ENCODE measurements at regions not wholly inside any gene's neighbourhood (a gene's known extent, or its start where the extent isn't known, plus 50 kb on each side); places are given as distances from the start of the nearest gene placed in this dataset.

DNA sequence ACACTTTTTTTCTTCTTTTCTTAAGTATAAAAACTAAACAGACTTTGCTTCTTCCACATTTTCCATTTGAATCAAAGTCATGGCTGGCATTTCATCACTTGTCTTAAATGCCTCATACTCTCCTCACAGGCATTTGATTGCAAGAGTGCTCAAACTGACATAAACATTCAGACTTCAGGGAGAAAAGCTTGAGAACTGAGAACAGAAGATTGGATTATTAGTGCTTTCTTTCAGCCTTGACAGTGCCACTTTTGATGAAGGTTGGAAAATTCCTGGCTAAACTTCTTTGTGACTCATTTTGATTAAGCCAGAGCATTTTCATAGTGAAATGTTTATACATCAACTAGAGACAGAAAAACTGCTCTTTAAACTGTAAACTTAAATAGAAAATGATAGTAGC, 544.4 kb downstream of the DIPK2A start:
- no peak for DNase-seq

DNA sequence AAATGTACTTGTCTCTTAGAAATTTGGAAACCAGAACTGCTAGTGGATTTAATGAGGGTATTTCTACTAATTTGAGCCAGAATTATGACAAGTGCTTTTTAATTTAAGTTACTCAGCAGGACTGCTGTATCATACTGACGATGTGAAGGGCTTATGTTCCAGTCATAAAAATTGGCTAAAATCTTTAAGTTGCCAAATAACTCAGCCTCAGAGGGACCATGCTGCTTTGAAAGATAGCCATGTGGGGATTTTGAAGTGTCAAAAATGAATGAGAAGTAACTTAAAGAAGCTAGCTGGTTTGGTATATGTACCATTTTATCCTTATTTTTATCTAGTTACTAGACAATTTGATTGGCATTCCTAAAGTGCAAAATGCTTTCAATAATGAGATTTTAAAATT, 545.0 kb downstream of the DIPK2A start:
- DNase-seq: no peak

DNA sequence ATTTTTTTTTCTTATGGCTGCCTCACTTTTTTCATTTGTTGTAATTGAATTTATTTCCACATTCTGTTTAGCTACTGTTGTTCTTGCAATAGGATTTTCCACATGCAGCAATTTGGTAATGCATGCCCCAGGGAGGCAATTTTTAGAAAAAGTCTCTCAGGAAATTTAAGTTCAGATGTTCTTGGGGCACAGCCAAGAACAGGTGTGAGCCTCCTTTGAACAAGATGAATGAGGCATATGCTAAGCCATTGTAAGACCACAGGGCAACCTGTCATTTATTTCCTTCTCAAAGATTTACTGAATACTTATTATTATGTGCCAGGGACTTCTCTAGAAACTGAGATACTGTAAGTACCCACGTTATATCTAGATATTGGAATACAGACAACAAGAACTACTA, 549.5 kb downstream of the DIPK2A start:
- DNase-seq: no peak

DNA sequence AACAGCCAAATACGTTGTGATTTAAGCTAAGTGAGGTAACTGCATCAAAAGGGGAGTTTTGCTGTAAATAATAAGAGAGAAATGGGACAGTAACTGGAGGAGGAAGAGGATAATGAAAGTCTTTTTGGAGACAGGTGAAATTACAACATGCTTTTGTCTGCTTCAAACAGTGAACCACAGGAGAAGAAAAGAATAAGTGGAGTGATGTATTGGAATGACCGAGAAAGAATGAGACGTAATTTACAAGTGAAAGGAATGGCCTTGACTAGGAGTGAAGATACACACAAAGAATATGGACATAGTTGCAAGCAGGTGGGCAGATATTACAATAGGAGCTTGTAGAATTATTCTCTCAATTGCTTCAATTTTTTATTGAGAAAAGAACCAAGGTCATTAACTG, 550.8 kb downstream of the DIPK2A start:
- DNase-seq: no peak

DNA sequence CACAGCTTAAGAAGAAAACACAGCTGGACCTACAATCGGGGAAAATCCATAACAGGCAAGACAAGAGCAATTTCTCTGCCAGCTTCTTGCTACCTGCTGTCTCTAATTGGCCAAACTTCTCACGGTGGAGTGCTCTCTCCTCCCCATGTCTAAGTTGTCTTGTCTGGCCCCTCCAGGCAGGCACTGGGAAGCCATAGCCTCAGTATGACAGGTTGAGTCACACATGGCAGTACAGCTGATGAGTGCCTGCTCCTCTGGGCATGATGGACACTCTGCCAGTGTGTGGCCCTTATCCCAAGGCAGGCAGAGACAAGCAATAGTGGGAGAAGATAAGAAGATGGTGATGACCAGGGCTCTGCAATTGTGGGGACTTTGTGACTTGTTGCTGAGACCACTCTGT, 551.8 kb downstream of the DIPK2A start:
- no peak for DNase-seq

DNA sequence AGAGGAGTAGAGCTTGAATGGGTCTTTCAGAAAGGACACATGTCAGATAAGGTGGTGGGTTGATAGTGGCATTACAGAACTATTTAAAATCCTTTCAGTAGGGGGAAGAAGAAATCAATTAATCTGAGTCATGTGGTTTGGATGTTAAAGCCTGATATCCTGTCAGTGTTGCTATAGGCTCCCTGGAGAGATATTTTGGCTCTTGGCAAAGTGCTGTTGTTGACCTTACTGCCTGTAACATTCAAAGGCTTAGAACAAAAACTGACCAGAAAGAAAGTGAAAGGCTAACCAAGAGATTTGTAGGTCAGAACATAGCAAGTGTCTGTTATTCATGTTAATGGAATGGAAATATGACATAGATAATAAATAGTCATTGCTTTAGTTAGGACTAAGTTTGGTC, 552.9 kb downstream of the DIPK2A start:
- DNase-seq: no peak

DNA sequence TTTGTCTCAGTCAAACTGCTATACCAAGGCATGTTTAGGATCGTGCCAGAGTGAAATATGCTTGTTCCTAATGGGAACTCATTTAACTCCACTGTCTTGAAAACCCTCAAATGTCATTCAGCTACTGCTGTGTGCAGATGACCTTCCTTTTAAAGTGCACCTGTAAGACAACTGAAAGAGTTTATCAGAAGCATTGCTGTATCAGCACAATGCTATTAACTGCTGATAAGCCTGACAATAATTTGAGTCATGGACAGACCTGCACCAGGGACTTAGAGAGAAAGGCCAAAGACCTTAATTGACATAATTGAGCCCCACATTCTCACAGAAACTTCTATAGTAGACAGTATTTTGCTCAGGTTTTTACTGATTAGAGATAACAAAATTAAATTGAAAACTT, 557.9 kb downstream of the DIPK2A start:
- DNase-seq: no peak

DNA sequence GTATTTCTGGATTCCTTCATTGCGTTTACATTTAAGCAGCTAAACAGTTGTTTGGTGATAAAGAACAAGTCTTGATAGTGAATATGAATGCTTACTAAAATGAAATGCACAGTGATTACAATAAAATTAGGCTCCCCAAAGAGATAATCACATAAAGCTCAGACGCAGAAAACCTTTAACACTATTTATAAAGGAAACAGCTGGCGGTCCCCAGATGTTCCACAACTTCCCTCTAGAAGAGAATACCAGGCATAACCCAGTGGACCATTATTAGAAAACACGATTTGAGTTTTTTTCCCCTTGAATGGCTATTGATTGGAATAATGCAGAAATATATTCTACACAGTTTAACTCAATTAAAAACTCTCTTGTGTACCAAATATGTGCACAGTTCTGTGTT, 573.2 kb downstream of the DIPK2A start:
- DNase-seq: no peak

DNA sequence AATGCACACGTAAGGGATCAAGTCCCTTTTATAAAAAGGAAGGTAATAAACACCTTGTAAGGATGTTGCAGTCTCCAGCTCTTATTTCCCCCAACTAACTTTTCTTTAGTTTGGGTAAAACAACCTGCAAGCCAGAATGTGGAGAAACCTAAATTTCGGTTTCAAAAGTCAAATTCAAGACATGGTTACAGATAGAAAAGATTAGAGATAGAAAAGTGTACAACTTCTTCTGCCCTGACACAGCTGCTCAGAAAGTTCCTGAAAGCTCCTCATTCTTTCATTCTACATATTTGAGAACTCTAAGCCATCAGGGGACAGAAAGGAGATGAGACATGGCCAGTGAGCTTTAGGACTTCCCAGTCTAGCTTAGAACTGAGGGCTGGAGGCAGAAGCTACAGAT, 574.9 kb downstream of the DIPK2A start:
- no peak for DNase-seq

DNA sequence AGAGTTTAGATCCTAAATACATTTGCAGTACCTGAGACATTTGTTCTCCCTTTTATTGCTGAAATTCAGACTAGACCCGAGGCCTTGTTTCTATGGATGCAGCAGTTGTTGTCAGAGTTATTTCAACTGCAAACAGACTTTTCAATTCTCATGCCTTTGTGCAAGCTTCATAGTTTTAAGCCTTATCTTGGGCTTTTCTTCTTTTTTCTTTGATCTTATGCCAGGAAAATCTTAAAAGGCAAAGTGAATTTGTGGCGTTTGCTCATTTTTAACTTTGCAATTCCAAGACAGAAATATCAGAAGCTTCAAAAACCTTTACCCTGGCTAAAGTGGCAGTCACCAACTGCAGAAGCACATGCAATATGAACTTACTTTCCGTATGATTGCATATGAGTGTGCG, 576.7 kb downstream of the DIPK2A start:
- no peak for DNase-seq

DNA sequence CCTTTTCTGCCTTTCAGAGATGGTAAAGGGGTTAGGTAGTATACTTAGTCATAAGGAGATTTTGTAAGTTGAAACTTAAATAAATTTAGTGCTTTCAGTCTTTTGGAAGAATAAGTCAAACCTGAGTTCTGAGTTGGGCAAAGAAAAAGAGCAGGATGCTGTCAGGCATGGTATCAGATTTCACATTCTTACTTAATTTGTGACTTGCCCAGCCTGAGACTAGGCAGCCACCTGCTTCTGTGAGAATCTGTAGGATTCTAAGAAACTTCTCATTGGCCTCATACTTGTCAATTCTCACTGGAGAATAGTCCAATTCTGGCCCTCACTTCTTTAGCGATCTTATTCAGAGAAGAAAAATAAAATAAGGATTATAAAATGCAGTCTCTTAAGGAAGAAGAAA, 577.5 kb downstream of the DIPK2A start:
- DNase-seq: no peak

DNA sequence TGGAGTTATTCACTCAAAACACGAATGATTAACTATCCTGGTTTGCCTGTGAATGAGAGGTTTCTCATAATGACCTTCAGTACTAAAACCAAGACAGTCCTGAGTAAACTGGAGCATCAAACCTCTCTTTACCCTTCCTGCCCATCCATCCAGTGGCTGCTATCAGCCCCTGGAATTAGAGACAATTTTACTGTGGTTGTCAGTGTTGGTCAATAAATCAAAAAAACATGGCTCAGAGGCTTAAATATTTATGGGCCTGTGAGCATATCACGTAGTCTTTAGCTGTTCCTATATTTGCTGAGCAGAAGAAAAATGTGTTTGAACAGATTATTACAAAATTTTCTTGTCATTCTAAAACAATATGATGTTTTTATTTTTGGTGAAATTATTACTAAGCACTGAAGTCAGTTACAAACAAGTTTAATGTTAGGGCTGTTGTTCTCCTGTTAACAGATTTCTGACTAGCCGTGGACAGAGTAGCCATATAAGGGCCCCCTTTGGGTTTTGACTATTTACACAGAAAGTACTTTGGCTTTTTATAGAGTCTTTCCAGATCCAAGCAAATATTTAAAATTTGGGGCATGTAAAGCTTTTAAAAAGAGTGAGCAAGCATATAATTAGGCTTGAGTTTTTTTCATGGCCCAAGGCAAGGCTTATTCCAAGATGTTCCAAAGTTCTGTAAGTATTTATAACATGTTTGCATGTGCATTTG, 580.9 kb downstream of the DIPK2A start:
- no peak for DNase-seq

DNA sequence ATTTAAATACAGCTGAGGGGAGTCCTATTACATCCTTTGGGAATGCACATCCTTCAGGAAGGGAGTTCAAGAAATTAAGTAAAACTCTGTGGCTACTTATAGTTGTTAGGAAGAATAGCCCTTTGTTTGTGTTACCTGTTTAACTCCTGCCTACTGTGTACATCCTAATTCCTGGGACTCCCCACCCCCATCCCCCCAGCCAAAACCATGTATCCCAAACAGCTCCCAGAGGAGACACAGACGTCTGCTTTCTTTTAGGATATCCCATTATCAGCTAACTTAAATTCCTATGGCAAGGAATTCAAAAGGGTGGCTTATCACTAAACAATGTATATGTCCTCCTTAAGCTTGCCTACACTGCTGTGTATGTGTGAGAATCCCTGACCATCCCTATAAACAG, 581.7 kb downstream of the DIPK2A start:
- no peak for DNase-seq

DNA sequence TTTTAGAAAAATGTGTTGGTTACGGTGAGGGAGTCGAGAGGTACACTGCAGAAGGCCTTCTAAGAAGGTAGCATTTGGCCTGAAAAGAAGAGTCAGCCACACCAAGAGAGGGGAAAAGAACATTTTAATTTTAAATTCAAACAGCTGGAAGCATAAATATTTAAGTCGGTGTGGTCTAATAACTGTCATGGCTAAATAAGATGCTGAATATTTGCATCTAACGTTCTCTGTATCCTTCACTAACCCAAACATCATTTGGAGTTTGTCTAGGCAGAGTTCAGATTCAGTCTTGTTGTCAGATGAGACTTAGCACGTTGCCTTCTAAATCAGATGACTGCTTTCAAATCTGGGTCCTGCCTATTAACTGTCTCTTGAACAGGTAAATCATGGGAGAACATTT, 583.3 kb downstream of the DIPK2A start:
- no peak for DNase-seq

DNA sequence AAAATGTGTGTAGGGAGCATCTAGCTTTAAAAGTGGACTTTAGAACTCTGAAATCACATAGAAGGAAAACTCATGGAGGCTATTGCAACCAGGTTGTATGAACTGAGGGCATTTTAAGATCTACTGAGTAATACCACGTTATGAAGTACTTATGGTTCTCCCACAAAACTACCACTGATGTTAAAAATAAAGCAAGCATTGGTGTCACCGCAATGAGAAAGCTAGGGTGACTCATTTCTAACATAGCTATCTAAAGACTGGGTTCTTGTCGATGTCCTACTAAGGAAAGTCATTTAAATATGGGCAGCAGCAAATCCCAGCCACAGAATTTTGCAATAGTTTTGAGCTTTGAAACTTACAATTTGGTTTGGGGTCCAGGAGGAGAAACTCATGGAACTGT, 584.8 kb downstream of the DIPK2A start:
- DNase-seq: no peak

DNA sequence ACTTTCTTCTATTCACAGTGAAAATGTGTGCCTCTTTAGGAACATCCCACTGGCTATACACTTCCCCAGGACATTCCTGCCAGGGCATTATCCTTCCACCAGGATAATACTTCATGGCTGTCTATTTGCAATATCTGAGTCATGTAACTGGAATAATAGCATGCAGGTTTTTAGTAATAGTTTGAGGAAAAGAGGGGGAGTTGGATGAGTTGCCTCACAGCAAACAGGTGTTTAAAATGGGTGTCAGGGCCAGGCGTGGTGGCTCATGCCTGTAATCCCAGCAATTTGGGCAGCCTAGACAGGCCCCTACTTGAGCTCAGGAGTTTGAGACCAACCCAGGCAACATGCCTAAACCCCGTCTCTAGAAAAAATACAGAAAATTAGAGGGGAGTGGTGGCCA, 585.9 kb downstream of the DIPK2A start:
- DNase-seq: no peak

DNA sequence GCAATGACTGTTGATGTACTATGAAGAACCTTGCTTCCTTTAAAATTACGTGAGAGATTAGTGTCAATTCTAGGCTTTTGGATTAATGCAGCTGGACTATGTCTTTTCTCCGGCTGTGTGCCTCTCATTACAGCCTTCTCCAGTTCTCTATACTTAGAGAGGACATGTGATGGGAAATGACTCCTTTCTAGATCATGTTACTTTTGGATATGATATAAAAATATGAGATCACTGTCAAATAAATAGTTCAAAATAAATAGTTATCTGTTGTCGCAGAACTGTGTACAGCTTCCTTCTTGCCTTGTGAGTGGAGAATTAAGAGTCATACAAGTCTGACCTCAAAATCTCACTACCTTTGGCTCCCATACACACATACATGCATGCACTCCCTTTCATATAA, 592.4 kb downstream of the DIPK2A start:
- DNase-seq: no peak

DNA sequence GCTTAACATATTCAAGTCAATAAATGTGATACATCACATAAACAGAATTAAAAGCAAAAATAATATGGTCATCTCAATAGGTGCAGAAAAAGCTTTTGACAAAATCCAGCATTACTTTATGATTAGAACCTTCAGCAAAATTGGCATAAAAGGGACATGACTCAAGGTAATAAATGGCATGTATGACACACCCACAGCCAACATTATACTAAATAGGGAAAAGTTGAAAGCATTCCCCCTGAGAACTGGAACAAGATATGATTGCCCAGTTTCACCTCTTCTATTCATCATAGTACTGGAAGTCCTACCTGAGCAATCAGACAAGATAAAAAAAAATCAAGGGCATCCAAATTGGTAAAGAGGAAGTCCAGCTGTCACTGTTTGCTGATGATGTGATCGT, 594.7 kb downstream of the DIPK2A start:
- no peak for DNase-seq

DNA sequence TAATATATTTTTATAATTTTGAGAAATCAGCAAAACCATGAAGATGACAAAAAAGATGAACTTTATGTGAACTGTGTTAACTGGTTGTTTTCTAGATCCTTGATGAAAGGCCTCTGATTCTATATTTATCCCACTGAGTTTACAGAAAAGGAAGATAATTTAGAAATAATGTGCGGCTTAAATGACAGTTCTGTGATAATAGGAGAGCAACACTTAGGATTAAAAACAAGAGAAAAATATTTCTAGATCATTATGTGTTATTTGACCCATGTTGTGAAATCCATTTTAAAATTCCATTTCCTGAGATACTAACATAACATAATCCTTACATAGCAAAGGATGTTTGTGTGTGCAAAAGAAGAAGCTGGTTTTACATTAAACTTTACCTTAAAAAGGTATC, 598.0 kb downstream of the DIPK2A start:
- no peak for DNase-seq

DNA sequence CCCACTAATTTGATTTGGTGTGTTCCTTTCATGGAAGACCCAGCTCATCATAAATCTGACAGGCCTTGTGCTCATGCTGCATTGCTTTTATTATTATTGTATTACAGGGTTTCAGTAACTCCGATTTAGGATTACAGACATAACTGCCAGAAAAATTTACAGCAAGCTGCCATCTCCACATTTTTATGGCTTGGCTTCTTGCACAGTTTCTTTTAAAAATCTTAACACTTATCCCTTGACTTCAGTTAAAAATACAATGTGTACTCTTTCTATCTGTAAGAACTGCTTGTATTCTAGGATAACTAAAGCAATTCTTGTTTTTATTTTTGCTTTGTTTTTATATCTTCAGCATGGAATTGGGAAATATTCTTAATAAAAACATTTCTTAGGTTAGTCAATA, 612.2 kb downstream of the DIPK2A start:
- no peak for DNase-seq

DNA sequence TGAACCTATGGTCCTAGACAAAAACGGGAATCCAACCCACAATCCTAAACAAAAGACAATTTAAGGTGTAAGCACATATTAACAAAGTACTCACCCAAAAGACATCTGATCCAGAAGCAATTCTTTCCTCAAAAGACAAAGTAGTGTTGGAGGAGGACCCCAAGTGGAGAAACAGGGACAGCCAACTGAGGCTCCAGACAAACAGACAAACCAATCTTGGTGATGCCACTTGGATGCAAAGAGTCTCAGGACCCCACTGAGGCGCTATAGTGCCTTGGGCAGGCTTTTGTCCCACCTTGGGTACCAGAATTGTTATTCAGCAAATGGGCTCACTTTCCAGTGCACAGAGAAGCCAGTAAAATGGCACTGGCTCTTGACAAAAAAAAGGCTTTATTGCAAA, 613.8 kb downstream of the DIPK2A start:
- DNase-seq: no peak

DNA sequence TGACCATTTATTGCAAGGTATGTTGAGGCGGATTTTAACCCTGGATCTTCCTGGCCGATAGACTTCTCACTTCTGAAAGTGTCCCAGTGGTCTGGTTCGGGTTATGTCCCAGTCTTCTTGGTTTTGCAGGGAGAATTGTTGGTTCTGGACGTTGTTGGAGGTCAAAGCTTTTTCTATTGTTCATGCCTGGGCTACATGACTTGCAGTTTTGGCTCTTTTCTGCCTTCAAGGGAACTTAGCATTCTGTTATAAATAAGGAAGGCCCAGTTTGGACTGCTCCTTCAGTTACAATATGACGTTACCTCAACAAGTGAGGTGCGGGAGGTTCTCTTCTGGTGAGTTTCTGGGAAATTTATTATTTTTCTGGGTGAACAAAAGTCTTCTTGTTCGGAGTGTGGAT, 614.3 kb downstream of the DIPK2A start:
- DNase-seq: no peak

DNA sequence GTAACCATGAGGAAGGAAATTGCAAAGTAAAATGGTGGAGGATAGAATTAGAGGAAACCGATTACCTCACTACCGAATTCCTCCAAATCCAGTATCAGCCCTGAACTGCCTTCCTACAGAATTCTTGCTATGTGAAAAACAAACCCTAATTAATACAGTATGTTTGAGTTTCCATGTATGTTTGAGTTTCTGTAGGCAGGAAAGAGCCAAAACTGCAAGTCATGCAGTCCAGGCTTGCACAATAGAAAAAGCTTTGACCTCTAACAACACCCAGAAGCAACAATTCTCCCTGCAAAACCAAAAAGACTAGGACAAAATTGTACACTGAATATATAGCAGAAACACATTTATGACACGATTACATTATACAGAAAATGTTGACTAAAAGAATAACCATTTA, 614.8 kb downstream of the DIPK2A start:
- DNase-seq: no peak

DNA sequence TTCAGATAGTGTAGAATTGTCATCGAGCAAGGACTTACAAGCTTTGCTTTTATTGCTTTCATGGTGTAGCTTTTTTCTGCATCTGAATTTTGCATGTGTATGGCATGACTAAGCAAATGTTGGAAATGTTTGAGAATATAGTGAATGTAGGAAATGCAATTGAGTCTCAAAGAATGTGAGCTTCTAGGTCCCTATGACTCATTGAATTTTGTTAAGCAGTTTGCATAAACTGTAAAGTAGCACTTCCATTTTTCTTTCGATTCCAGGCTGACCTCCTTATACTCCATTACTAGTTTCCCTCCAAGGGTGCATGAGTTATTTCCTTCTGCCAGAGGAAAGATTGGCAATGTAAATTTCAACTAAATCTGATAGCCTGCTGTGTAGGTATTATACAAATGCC, 619.2 kb downstream of the DIPK2A start:
- DNase-seq: no peak

All from amygdala (tissue), 56 donors.